ENCODE measurements at regions not wholly inside any gene's neighbourhood (a gene's known extent, or its start where the extent isn't known, plus 50 kb on each side); places are given as distances from the start of the nearest gene placed in this dataset.
"Not testable (repeated sequence)": the region's sequence is repeated elsewhere in the genome, so short reads cannot be mapped to it uniquely, and the experiment has no call there.

DNA sequence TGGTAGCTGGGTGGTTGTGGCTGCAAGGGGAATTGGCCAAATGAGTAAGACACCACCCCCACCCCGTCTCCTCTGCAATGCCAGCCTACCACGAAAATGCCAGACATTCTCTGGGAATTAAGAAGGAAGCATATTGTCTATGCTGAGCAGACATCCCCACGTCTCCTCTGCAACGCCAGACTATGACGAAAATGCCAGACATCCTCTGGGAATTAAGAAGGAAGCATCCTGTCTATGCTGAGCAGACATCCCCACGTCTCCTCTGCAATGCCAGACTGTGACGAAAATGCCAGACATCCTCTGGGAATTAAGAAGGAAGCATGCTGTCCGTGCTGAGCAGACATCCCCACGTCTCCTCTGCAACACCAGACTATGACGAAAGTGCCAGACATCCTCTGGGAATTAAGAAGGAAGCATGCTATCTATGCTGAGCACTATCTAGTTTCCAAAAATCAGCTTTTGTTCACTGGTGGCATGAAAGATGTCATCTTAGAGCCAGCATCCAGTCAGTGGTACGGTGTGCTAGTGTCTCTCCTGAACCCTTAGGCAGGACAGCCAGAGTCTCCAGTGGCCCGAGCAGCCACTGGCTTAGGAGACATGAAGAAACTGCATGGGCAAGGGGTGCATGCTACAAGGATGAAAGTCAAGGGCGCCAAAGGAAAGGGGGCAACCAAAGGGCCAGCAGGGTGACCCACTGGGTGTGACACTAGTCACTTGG lies 339.8 kb upstream of the FRG1 start:
- FAIRE-seq (no peak), DNase-seq (ENCODE audit: low read depth in 1 of 2, low spot score in 1 of 2) (peak in 1 of 2 experiments; percentile 3), ATAC-seq (no peak)
- POLR2A ChIA-PET = no interaction called here
- TF ChIP-seq ZNF302 (CRISPR knock-in tag; IDR thresholded peaks at IDR 0.05) (no peak), ZFP36 (IDR thresholded peaks at IDR 0.05; ENCODE audit: borderline replicate concordance, partially characterized antibody) (no peak), CBX2 (IDR thresholded peaks at IDR 0.05; ENCODE audit: borderline replicate concordance, low read depth) (no peak), KDM1A (IDR thresholded peaks at IDR 0.05; ENCODE audit: low read depth) (no peak), RARB (CRISPR knock-in tag; IDR thresholded peaks at IDR 0.05) (no peak)
- TF ChIP-seq, protein P1, sequence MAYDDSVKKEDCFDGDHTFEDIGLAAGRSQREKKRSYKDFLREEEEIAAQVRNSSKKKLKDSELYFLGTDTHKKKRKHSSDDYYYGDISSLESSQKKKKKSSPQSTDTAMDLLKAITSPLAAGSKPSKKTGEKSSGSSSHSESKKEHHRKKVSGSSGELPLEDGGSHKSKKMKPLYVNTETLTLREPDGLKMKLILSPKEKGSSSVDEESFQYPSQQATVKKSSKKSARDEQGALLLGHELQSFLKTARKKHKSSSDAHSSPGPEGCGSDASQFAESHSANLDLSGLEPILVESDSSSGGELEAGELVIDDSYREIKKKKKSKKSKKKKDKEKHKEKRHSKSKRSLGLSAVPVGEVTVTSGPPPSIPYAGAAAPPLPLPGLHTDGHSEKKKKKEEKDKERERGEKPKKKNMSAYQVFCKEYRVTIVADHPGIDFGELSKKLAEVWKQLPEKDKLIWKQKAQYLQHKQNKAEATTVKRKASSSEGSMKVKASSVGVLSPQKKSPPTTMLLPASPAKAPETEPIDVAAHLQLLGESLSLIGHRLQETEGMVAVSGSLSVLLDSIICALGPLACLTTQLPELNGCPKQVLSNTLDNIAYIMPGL (CRISPR knock-in tag; IDR thresholded peaks at IDR 0.05; ENCODE audit: borderline replicate concordance) = no peak
- TF ChIP-seq, protein P2, sequence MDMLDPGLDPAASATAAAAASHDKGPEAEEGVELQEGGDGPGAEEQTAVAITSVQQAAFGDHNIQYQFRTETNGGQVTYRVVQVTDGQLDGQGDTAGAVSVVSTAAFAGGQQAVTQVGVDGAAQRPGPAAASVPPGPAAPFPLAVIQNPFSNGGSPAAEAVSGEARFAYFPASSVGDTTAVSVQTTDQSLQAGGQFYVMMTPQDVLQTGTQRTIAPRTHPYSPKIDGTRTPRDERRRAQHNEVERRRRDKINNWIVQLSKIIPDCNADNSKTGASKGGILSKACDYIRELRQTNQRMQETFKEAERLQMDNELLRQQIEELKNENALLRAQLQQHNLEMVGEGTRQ (IDR thresholded peaks at IDR 0.05) = no peak
- H3K4me2 ChIP-seq = no peak overlapping the region
- 11% methylated on average over 10 of the region's 13 CpGs for WGBS (ENCODE audit: missing lambda C conversion rate)
- H3K9me3 ChIP-seq = no peaks in the 10 kb centered on the region
- no peak overlapping the region for H3K4me3 ChIP-seq
- no peak overlapping the region for H3K27ac ChIP-seq
- CTCF ChIA-PET = no interaction called here
- no peaks in the 10 kb centered on the region for H3K4me1 ChIP-seq

DNA sequence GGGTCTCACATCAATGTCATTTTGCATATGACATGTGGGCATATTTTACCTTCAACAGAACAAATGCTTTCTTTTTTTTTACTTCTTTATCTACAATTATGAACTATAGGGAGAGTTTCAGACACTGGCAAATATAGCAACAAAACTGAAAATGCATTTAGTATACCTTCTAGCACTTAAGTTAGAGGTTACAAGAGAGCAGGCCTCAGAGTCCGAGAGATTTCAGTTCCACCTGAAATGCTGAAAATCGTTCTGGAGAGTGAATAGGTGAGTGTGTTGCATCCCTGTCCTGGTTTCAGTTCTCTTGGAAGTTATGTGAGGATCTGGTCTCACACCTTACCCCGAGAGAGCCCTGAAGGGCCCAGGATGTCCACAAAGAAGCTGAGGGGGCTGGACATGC lies 337.8 kb upstream of the FRG1 start:
- ATAC-seq; DNase-seq (ENCODE audit: low read depth in 1 of 2, low spot score in 1 of 2); H3K4me3 ChIP-seq; FAIRE-seq; H3K4me2 ChIP-seq; H3K9me3 ChIP-seq; H3K27ac ChIP-seq; POLR2A ChIA-PET; H3K4me1 ChIP-seq; CTCF ChIA-PET: not testable (repeated sequence)
- 18% methylated on average over 3 of the region's 3 CpGs for WGBS (ENCODE audit: missing lambda C conversion rate)

DNA sequence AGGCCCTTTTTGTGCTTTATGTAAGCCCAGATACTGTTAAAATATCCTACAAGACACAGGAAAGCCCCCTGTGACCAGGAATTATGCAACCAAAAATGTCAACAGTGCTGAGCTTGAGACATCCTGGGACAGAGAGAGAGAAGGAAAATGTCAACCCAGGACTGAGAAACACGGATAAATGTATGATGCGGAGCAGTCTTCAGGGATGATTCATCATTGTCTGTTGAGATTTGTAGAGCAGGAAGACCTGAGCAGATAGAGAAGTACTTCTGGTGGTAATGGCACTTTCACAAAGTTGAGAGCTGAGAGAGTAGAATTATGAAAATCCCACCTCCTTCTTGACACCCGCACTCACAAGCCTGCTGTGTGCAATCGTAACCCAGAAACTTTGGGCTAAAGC lies 330.1 kb upstream of the FRG1 start:
- H3K9me3 ChIP-seq; H3K4me1 ChIP-seq; POLR2A ChIA-PET; CTCF ChIA-PET; H3K4me3 ChIP-seq; H3K27ac ChIP-seq; H3K4me2 ChIP-seq; ATAC-seq; DNase-seq (ENCODE audit: low read depth in 1 of 2, low spot score in 1 of 2); FAIRE-seq: not testable (repeated sequence)
- 21% methylated on average over 4 of the region's 4 CpGs for WGBS (ENCODE audit: missing lambda C conversion rate)

DNA sequence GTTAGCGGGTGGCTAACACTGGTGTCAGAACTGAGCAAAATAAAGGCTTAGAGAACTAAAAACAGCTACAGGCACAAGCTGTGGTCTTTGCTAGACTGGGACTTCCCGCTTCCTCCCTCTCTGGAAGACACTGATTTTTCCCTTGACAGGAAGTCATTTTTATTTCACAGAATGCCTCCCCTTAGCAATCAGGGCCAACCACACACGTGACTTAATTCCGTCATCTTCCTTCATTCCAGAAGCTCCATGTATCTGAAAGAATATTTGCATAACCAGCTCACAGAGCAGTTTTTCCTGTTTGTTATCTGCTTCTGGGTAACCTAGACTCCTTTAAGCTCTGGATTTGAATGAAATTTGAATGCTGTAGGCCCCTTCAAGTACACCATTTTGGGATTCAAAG lies 327.5 kb upstream of the FRG1 start:
- H3K9me3 ChIP-seq = no peaks in the 10 kb centered on the region
- DNase-seq (ENCODE audit: low read depth in 1 of 2, low spot score in 1 of 2) (no peak), FAIRE-seq (no peak), ATAC-seq (no peak)
- no peak overlapping the region for H3K4me3 ChIP-seq
- H3K4me1 ChIP-seq = no peaks in the 10 kb centered on the region
- H3K27ac ChIP-seq = no peak overlapping the region
- H3K4me2 ChIP-seq = no peak overlapping the region
- CTCF ChIA-PET = no interaction called here
- POLR2A ChIA-PET = no interaction called here
- TF ChIP-seq JUN (IDR thresholded peaks at IDR 0.05) = no peak
- TF ChIP-seq CHD2 (IDR thresholded peaks at IDR 0.05; ENCODE audit: low read length, partially characterized antibody) = no peak
- no peak for TF ChIP-seq HEYL (CRISPR knock-in tag; IDR thresholded peaks at IDR 0.05)
- TF ChIP-seq, protein P3, sequence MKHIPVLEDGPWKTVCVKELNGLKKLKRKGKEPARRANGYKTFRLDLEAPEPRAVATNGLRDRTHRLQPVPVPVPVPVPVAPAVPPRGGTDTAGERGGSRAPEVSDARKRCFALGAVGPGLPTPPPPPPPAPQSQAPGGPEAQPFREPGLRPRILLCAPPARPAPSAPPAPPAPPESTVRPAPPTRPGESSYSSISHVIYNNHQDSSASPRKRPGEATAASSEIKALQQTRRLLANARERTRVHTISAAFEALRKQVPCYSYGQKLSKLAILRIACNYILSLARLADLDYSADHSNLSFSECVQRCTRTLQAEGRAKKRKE (CRISPR knock-in tag; IDR thresholded peaks at IDR 0.05; ENCODE audit: low read depth) = no peak
- TF ChIP-seq, protein P4, sequence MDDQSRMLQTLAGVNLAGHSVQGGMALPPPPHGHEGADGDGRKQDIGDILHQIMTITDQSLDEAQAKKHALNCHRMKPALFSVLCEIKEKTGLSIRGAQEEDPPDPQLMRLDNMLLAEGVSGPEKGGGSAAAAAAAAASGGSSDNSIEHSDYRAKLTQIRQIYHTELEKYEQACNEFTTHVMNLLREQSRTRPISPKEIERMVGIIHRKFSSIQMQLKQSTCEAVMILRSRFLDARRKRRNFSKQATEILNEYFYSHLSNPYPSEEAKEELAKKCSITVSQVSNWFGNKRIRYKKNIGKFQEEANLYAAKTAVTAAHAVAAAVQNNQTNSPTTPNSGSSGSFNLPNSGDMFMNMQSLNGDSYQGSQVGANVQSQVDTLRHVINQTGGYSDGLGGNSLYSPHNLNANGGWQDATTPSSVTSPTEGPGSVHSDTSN (IDR thresholded peaks at IDR 0.05) = no peak
- TF ChIP-seq ZFP36 (IDR thresholded peaks at IDR 0.05; ENCODE audit: borderline replicate concordance, partially characterized antibody) = no peak
- no peak for TF ChIP-seq ZNF302 (CRISPR knock-in tag; IDR thresholded peaks at IDR 0.05)
- 57% methylated on average over 3 of the region's 4 CpGs for WGBS (ENCODE audit: missing lambda C conversion rate)

All from A549 (cell line).